SK-N-SH treated with all-trans-retinoic acid at 6 μM for 48 hours (cell line): ENCODE measurements at regions not wholly inside any gene's neighbourhood (a gene's known extent, or its start where the extent isn't known, plus 50 kb on each side); places are given as distances from the start of the nearest gene placed in this dataset.

Experiments
- ATAC-seq: fragments of 200-7000 bp; cut with Tn5 transposase; 3 replicates; pipeline ENCODE4 v1.9.1; 2020; ENCODE audit warnings: mild to moderate bottlenecking, moderate library complexity
- ARNTL ChIP-seq: fragments of 450-650 bp; formaldehyde crosslinking; IDR thresholded peaks from 2 replicates; pipeline ENCODE4 v1.5.0; 2020; ENCODE audit warnings: low read depth, mild to moderate bottlenecking, moderate library complexity, borderline replicate concordance
- BACH2 ChIP-seq: fragments of 250-450 bp; sonication (Bioruptor Pico); IDR thresholded peaks from 2 replicates; pipeline ENCODE4 v1.9.0; 2021; ENCODE audit warnings: mild to moderate bottlenecking, borderline replicate concordance
- ESRRG ChIP-seq: fragments of 250-450 bp; sonication (Bioruptor Pico); IDR thresholded peaks from 2 replicates; pipeline ENCODE4 v1.6.1; 2021; ENCODE audit warnings: mild to moderate bottlenecking
- GLIS3 ChIP-seq: fragments of 250-450 bp; sonication (Bioruptor Pico); IDR thresholded peaks from 2 replicates; pipeline ENCODE4 v1.5.0; 2020; ENCODE audit warnings: mild to moderate bottlenecking, moderate library complexity
- ISL1 ChIP-seq: fragments of 250-450 bp; sonication (Bioruptor Pico); IDR thresholded peaks from 2 replicates; pipeline ENCODE4 v2.1.2; 2022; ENCODE audit warnings: mild to moderate bottlenecking, moderate library complexity
- OSR1 ChIP-seq: fragments of 250-450 bp; sonication (Bioruptor Pico); IDR thresholded peaks from 2 replicates; pipeline ENCODE4 v1.8.0; 2022; ENCODE audit warnings: moderate library complexity, mild to moderate bottlenecking, inconsistent platforms
- PPARA ChIP-seq: fragments of 250-450 bp; sonication (Bioruptor Pico); IDR thresholded peaks from 2 replicates; pipeline ENCODE4 v1.5.0; 2020; ENCODE audit warnings: mild to moderate bottlenecking, borderline replicate concordance
- RARB ChIP-seq: fragments of 250-450 bp; sonication (Bioruptor Pico); IDR thresholded peaks from 2 replicates; pipeline ENCODE4 v1.8.0; 2021; ENCODE audit warnings: mild to moderate bottlenecking, moderate library complexity
- SNAI2 ChIP-seq: fragments of 250-450 bp; sonication (Bioruptor Pico); IDR thresholded peaks from 2 replicates; pipeline ENCODE4 v1.5.0; 2020; ENCODE audit warnings: mild to moderate bottlenecking, moderate library complexity
- TCF4 ChIP-seq: fragments of 250-450 bp; sonication (Bioruptor Pico); IDR thresholded peaks from 2 replicates; pipeline ENCODE4 v1.8.0; 2021; ENCODE audit warnings: mild to moderate bottlenecking, moderate library complexity, borderline replicate concordance
- TOX ChIP-seq: fragments of 250-450 bp; sonication (Bioruptor Pico); IDR thresholded peaks from 2 replicates; pipeline ENCODE4 v1.8.0; 2021; ENCODE audit warnings: mild to moderate bottlenecking, moderate library complexity, borderline replicate concordance
- TSHZ2 ChIP-seq: fragments of 250-450 bp; sonication (Bioruptor Pico); IDR thresholded peaks from 2 replicates; pipeline ENCODE4 v1.5.0; 2020; ENCODE audit warnings: mild to moderate bottlenecking, moderate library complexity
- ZFP3 ChIP-seq: fragments of 250-450 bp; sonication (Bioruptor Pico); IDR thresholded peaks from 2 replicates; pipeline ENCODE4 v1.5.0; 2020; ENCODE audit warnings: mild to moderate bottlenecking, moderate library complexity
- ZFP30 ChIP-seq: fragments of 450-650 bp; formaldehyde crosslinking; IDR thresholded peaks from 2 replicates; pipeline ENCODE4 v1.5.0; 2022; ENCODE audit warnings: mild to moderate bottlenecking, moderate library complexity
- ZNF565 ChIP-seq: fragments of 450-650 bp; formaldehyde crosslinking; conservative IDR thresholded peaks from 2 replicates; pipeline ENCODE4 v1.5.0; 2020; ENCODE audit warnings: low read depth, mild to moderate bottlenecking, moderate library complexity
- ZNF8 ChIP-seq: fragments of 450-650 bp; formaldehyde crosslinking; IDR thresholded peaks from 2 replicates; pipeline ENCODE4 v1.5.0; 2020; ENCODE audit warnings: mild to moderate bottlenecking, moderate library complexity
- TF ChIP-seq, protein P1 (sequence below): fragments of 250-450 bp; sonication (Bioruptor Pico); IDR thresholded peaks from 2 replicates; pipeline ENCODE4 v1.8.0; 2021; ENCODE audit warnings: low read depth, mild to moderate bottlenecking, moderate library complexity, borderline replicate concordance
- TF ChIP-seq, protein P2 (sequence below): fragments of 250-450 bp; sonication (Bioruptor Pico); IDR thresholded peaks from 2 replicates; pipeline ENCODE4 v1.5.1; 2020; ENCODE audit warnings: low read depth, mild to moderate bottlenecking, moderate library complexity
- TF ChIP-seq, protein P3 (sequence below): fragments of 250-450 bp; sonication (Bioruptor Pico); IDR thresholded peaks from 2 replicates; pipeline ENCODE4 v1.5.1; 2021; ENCODE audit warnings: mild to moderate bottlenecking, moderate library complexity

GRCh38 chr4:164683040-164683439 lies 70.9 kb upstream of the SMIM31 start (continued):
- no peak for TF ChIP-seq TSHZ2 (CRISPR knock-in tag)

DNA sequence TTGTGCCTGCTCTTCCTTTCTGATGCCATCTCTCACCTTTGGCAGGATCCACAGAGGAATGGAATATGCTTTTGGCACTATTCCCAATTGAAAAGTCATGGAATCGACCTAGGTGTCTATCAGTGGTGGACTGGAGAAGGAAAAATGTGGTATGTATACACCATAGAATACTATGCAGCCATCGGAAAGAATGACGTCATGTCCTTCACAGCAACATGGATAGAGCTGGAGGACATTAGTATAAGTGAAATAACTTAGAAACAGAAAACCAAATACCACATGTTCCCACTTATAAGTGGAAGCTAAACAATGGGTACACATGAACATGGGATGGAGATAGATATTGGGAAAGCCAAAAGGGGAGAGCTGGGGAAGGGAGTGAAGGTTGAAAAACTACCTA lies 58.3 kb upstream of the SMIM31 start:
- no peak for ATAC-seq
- no peak for TF ChIP-seq ZFP30

DNA sequence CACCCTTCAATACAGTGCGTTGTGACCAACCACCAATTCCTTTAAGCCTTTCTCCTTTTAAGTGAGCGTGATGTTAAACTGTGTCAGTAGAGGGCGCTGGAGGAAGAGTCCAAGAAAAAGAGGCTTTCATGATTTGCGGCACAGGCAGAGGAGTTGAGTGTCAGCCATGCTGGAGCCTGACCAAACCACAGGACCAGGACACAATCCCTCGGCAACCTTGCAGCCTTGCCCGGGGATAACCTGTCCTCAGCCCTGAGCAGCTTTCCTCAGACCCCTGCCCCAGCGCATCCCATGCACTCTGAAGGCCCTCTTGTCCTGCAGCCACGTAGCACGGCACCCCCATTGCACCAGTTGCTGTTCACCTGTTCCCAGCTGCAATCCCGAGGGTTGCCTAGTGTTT lies 53.5 kb upstream of the SMIM31 start:
- TF ChIP-seq OSR1 (no peak), PPARA (CRISPR knock-in tag) (no peak), RARB (CRISPR knock-in tag) (no peak), ESRRG (CRISPR knock-in tag) (no peak), TOX (CRISPR knock-in tag) (no peak), GLIS3 (CRISPR knock-in tag) (no peak), ZNF8 (CRISPR knock-in tag) (no peak), ISL1 (CRISPR knock-in tag) (no peak), ZFP3 (CRISPR knock-in tag) (no peak), TCF4 (CRISPR knock-in tag) (no peak), ARNTL (CRISPR knock-in tag) (no peak), BACH2 (CRISPR knock-in tag) (no peak), ZFP30 (no peak), ZNF565 (CRISPR knock-in tag) (no peak)
- TF ChIP-seq, protein P1, sequence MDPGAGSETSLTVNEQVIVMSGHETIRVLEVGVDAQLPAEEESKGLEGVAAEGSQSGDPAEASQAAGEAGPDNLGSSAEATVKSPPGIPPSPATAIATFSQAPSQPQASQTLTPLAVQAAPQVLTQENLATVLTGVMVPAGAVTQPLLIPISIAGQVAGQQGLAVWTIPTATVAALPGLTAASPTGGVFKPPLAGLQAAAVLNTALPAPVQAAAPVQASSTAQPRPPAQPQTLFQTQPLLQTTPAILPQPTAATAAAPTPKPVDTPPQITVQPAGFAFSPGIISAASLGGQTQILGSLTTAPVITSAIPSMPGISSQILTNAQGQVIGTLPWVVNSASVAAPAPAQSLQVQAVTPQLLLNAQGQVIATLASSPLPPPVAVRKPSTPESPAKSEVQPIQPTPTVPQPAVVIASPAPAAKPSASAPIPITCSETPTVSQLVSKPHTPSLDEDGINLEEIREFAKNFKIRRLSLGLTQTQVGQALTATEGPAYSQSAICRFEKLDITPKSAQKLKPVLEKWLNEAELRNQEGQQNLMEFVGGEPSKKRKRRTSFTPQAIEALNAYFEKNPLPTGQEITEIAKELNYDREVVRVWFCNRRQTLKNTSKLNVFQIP (CRISPR knock-in tag), result no peak
- TF ChIP-seq, protein P2, sequence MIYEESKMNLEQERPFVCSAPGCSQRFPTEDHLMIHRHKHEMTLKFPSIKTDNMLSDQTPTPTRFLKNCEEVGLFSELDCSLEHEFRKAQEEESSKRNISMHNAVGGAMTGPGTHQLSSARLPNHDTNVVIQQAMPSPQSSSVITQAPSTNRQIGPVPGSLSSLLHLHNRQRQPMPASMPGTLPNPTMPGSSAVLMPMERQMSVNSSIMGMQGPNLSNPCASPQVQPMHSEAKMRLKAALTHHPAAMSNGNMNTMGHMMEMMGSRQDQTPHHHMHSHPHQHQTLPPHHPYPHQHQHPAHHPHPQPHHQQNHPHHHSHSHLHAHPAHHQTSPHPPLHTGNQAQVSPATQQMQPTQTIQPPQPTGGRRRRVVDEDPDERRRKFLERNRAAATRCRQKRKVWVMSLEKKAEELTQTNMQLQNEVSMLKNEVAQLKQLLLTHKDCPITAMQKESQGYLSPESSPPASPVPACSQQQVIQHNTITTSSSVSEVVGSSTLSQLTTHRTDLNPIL (CRISPR knock-in tag), result no peak
- TF ChIP-seq, protein P3, sequence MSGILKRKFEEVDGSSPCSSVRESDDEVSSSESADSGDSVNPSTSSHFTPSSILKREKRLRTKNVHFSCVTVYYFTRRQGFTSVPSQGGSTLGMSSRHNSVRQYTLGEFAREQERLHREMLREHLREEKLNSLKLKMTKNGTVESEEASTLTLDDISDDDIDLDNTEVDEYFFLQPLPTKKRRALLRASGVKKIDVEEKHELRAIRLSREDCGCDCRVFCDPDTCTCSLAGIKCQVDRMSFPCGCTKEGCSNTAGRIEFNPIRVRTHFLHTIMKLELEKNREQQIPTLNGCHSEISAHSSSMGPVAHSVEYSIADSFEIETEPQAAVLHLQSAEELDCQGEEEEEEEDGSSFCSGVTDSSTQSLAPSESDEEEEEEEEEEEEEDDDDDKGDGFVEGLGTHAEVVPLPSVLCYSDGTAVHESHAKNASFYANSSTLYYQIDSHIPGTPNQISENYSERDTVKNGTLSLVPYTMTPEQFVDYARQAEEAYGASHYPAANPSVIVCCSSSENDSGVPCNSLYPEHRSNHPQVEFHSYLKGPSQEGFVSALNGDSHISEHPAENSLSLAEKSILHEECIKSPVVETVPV (CRISPR knock-in tag), result no peak
- peak; percentile 64 for ATAC-seq

- no peak for ATAC-seq
- TF ChIP-seq, protein P2 (CRISPR knock-in tag), result no peak
- TF ChIP-seq ZNF565 (CRISPR knock-in tag), result no peak
- TF ChIP-seq SNAI2 (CRISPR knock-in tag), result no peak
- no peak for TF ChIP-seq BACH2 (CRISPR knock-in tag)
- TF ChIP-seq, protein P3 (CRISPR knock-in tag), result no peak
- TF ChIP-seq, all 23 proteins: peak for 0
These were observed 52.3 kb upstream of the SMIM31 start for GRCh38 chr4:164701665-164702064.
